Motor neuron (in vitro differentiated cells): ENCODE measurements at regions not wholly inside any gene's neighbourhood (a gene's known extent, or its start where the extent isn't known, plus 50 kb on each side); places are given as distances from the start of the nearest gene placed in this dataset.
"Not testable (repeated sequence)": the region's sequence is repeated elsewhere in the genome, so short reads cannot be mapped to it uniquely, and the experiment has no call there.

Experiments used
- ATAC-seq, 8 experiments: fragments of 200-7000 bp; cut with Tn5 transposase; replicated peaks in 6 of 8; 2 replicates each; pipeline ENCODE4 v1.8.0; 2021; ENCODE audit warnings: mild to moderate bottlenecking in 8 of 8, moderate library complexity in 8 of 8
- H3K27ac ChIP-seq, 2 donors: fragments of 250-450 bp; sonication (Bioruptor Pico); 2 replicates each; pipeline ENCODE4 v1.9.0; 2021; ENCODE audit warnings: antibody characterized with exemption in 2 of 2, mild to moderate bottlenecking in 2 of 2, moderate library complexity in 1 of 2
- H3K4me1 ChIP-seq, 2 donors: fragments of 250-450 bp; sonication (Bioruptor Pico); replicated peaks in 1 of 2; 2 replicates each; pipeline ENCODE4 v1.6.1; 2021; ENCODE audit warnings: antibody characterized with exemption in 2 of 2, mild to moderate bottlenecking in 2 of 2, moderate library complexity in 1 of 2
- H3K4me3 ChIP-seq, 5 donors: fragments of 250-450 bp; sonication (Bioruptor Pico); 2 replicates each; pipeline ENCODE4 v1.9.0; 2021; ENCODE audit warnings: antibody characterized with exemption in 5 of 5, mild to moderate bottlenecking in 5 of 5, moderate library complexity in 4 of 5
- WGBS, 10 experiments: fragments of 450-650 bp; shearing (Covaris generic); methylation state at CpG; one replicate each; pipeline ENCODE4 v1.0.0; 2022; 5-methylcytosine and 5-hydroxymethylcytosine counted together
- in situ Hi-C, 9 experiments: fragments of 400-800 bp; cut with MboI; loops; one replicate each; pipeline ENCODE4 v1.15.0; 2021; ENCODE audit warnings: low sequenced_read_pairs in 9 of 9, low pct_unique_long_range_greater_than_20kb in 2 of 9; ENCODE audit not compliant: unreplicated experiment in 9 of 9

DNA sequence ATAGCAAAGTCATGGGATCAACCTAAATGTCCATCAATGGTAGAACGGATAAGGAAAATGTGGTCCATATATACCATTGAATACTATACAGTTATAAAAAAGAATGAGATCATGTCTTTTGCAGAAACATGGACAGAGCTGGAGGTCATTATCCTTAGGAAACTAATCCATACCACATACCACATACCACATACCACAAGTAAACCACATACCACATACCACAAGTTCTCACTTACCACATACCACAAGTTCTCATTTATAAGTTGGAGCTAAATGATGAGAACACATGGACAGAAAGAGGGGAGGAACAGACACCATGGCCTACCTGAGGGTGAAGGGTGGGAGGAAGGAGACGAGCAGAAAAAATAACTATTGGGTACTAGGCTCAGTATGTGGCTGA, 154.6 kb upstream of the GHR start:
- H3K4me3 ChIP-seq: no peak overlapping the region
- no peaks in the 10 kb centered on the region for H3K4me1 ChIP-seq
- no peak overlapping the region for H3K27ac ChIP-seq
- no peak for ATAC-seq
- in situ Hi-C loops: no loop called here
- 0 to 100% (median 75%) methylated on average over 1 to 2 of the region's 2 CpGs for WGBS, 10 experiments

DNA sequence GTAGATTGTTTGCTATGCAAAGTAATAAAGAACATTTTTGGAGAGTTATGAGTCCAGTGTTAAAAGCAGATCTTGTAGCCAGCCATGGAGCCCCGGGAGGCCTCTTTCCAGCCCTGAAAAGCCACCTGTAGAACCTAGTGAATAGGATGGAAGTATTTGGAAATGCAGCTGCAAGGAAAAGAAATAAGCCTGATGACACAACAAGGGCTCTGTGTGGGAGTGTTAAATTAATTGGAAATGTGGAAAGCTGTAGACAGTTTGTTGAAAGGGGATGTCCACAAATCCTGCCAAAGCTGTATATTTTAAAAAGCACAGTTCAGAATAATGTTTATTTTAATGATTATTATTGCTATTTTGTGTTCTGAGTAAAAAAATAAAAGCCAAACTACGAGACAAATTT, 152.5 kb upstream of the GHR start:
- no peak for ATAC-seq

GRCh38 chr5:42274913-42275312, 148.3 kb upstream of the GHR start:
- H3K4me3 ChIP-seq: no peak overlapping the region
- in situ Hi-C loops: no loop called here
- no peaks in the 10 kb centered on the region for H3K4me1 ChIP-seq
- ATAC-seq: peak in 1 of 8 experiments; percentile 18
- H3K27ac ChIP-seq: no peak overlapping the region
- 0 to 75% (median 23%) methylated on average over 1 of the region's 1 CpG; no CpG with 5 or more reads in 1 of the 10 experiments for WGBS, 10 experiments

More for the DNA sequence above, 152.5 kb upstream of the GHR start:
- 0 to 100% (median 70%) methylated on average over 1 to 2 of the region's 2 CpGs; no CpG with 5 or more reads in 1 of the 10 experiments for WGBS, 10 experiments
- in situ Hi-C loops: no loop called here
- H3K4me3 ChIP-seq: no peak overlapping the region
- H3K4me1 ChIP-seq: no peaks in the 10 kb centered on the region
- H3K27ac ChIP-seq: no peak overlapping the region

DNA sequence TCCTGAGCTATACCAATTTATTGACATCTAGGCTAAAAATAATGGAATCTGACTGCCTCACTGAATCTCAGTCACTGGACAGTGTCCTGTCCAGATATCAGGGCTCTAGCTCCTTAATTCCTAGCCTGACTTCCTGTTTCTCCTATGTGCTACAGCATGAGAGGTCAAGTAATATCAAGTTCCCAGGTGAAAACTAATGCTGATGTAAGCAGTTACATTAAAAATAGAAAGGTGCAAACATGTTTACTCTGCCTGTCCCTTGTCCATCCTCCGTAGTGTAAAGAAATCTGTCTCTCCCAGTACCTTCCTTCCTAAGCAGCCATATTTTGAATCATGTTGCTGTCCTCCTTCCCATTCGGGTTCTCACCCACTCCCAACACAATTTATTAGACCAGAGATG, 145.9 kb upstream of the GHR start:
- 0 to 94% (median 69%) methylated on average over 1 to 2 of the region's 2 CpGs; no CpG with 5 or more reads in 3 of the 10 experiments for WGBS, 10 experiments
- ATAC-seq: no peak
- in situ Hi-C loops: no loop called here
- no peaks in the 10 kb centered on the region for H3K4me1 ChIP-seq
- no peak overlapping the region for H3K27ac ChIP-seq
- H3K4me3 ChIP-seq: no peak overlapping the region

- Histone ChIP-seq H3K4me1 (peaks cover 0 to 11% of the 10 kb centered on the region in 2 donors), H3K27ac (no peak overlapping the region), H3K4me3 (no peak overlapping the region)
- peak in 1 of 8 experiments; percentile 93 for ATAC-seq
- in situ Hi-C loops: no loop called here
Observed at GRCh38 chr5:42284584-42284983, 138.7 kb upstream of the GHR start.

DNA sequence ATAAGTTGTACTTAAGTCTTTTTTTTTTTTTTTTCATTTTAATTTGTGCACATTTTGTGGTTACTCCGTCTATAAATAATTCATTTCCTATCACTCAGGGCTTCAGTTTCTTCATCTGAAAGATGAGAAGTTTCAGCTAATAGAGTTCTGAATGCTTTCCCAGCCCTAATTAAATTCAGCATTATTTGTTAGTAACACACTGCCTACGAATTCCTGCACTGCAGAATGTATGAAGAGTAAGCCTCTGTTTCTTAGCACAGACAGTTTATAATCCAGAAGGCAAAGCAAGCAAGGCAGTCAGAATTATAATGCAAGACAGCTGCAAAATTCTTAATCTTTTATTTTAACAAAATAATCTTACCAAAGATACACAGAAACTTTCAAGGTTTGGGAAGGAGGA, 138.0 kb upstream of the GHR start:
- peak in 2 of 8 experiments; percentile 17 to 77 for ATAC-seq
- peaks cover 0 to 11% of the 10 kb centered on the region in 2 donors for H3K4me1 ChIP-seq
- no peak overlapping the region for H3K27ac ChIP-seq
- WGBS, 10 experiments: 0 to 80% (median 48%) methylated on average over 1 to 2 of the region's 2 CpGs; no CpG with 5 or more reads in 1 of the 10 experiments
- H3K4me3 ChIP-seq: no peak overlapping the region
- in situ Hi-C loops: no loop called here

DNA sequence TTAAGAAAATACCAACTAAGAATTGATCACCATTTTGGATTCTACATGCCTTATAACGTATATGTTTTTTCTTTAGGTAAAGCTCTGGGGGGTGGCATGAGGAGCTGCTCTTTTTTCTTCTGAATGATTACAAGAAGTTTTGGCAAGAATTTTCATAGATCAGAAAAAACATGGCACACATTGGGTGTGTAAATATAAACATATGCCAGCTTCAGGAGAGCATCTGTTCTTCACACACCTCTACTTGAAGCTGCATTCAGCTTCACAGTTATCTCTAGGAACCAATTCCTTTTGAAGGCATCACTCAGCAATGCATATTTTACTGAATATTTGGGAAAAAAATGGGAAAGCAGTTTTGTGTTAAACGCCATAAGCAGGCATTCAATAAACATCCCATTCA, 122.7 kb upstream of the GHR start:
- no peak for ATAC-seq
- 42 to 100% (median 96%) methylated on average over 1 to 2 of the region's 2 CpGs; no CpG with 5 or more reads in 3 of the 10 experiments for WGBS, 10 experiments
- H3K4me3 ChIP-seq: no peak overlapping the region
- in situ Hi-C loops: no loop called here
- no peak overlapping the region for H3K27ac ChIP-seq
- no peaks in the 10 kb centered on the region for H3K4me1 ChIP-seq

DNA sequence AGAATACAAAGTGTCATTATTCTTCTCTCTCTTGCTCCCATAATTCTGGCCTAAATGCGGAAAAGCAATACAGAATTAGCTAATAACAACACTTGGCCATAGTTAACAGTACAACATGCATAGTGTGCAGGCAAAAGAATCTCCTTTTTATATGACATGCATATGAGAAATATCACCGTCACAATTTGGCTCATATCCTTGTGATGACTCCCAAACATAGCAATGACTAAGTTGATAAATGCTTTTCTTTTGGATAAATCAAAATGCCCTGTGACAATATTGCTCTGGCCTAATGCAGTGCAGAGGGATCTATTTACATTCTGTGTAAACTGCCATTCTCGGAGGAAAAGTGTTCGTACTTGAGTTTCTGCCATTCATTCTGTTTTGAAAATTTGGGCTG, 121.9 kb upstream of the GHR start:
- 20 to 100% (median 83%) methylated on average over 1 to 4 of the region's 4 CpGs for WGBS, 10 experiments
- Histone ChIP-seq H3K27ac (no peak overlapping the region), H3K4me3 (no peak overlapping the region), H3K4me1 (no peaks in the 10 kb centered on the region)
- in situ Hi-C loops: no loop called here
- ATAC-seq: peak in 1 of 8 experiments; percentile 20

- ATAC-seq: no peak
- Histone ChIP-seq H3K4me3 (no peak overlapping the region), H3K4me1 (no peaks in the 10 kb centered on the region), H3K27ac (no peak overlapping the region)
- in situ Hi-C loops: no loop called here
- WGBS, 10 experiments: 18 to 100% (median 83%) methylated on average over 1 of the region's 1 CpG; no CpG with 5 or more reads in 3 of the 10 experiments
Observed at GRCh38 chr5:42302186-42302585, 121.1 kb upstream of the GHR start.

DNA sequence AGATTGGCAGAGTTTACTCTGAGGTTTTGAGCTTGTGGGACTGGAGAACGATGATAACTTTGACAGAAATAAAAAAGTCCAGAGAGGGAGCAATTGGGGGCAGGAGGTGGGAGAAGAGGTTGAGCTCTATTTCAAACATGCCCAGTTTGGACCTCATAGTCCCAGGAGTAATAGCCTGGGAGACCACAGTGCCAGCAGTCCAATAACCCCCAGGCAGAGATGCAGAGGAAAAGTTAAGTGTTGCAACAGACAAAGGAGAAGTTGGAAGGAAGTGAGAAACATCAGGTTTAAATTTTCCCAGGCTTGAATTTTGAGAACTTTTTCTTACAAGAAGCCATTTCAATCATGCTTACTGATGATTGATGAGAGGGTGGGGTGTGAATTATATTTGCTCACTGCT, 117.0 kb upstream of the GHR start:
- H3K4me3 ChIP-seq: no peak overlapping the region
- no peak for ATAC-seq
- whole genome bisulfite sequencing, 10 experiments: 0 to 100% (median 48%) methylated on average over 1 of the region's 1 CpG; no CpG with 5 or more reads in 2 of the 10 experiments
- no peaks in the 10 kb centered on the region for H3K4me1 ChIP-seq
- no peak overlapping the region for H3K27ac ChIP-seq
- in situ Hi-C loops: no loop called here

GRCh38 chr5:42309865-42310264, 113.4 kb upstream of the GHR start:
- no peaks in the 10 kb centered on the region for H3K4me1 ChIP-seq
- in situ Hi-C loops: no loop called here
- ATAC-seq: no peak
- H3K4me3 ChIP-seq: no peak overlapping the region
- H3K27ac ChIP-seq: no peak overlapping the region

GRCh38 chr5:42315214-42315613, 108.0 kb upstream of the GHR start:
- no peak for ATAC-seq
- in situ Hi-C loops: no loop called here
- Histone ChIP-seq H3K4me1 (no peaks in the 10 kb centered on the region), H3K4me3 (no peak overlapping the region), H3K27ac (no peak overlapping the region)
- 0 to 66% (median 29%) methylated on average over 1 to 2 of the region's 2 CpGs; no CpG with 5 or more reads in 2 of the 10 experiments for WGBS, 10 experiments

GRCh38 chr5:42317575-42317974, 105.7 kb upstream of the GHR start:
- Histone ChIP-seq H3K27ac (no peak overlapping the region), H3K4me3 (no peak overlapping the region), H3K4me1 (no peaks in the 10 kb centered on the region)
- in situ Hi-C loops: no loop called here
- WGBS, 10 experiments: 14 to 56% (median 17%) methylated on average over 1 to 2 of the region's 2 CpGs; no CpG with 5 or more reads in 7 of the 10 experiments
- no peak for ATAC-seq

DNA sequence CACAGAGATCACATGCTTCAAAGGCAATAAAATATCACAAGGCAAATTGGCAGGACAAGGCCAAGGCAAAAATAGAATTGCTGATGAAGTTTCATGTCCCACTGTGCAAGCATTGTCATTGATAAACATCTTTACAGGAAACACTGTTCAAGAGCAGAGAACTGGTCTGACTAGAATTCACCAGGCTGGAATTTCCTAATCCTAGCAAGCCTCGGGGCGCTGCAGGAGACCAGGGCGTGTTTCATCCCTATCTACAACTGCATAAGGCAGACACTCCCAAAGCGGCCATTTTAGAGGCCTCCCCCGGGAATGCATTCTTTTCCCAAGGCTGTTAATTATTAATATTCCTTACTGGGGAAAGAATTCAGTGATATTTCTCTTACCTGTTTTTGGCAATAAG, 103.7 kb upstream of the GHR start:
- H3K4me1 ChIP-seq, H3K27ac ChIP-seq, in situ Hi-C loops, H3K4me3 ChIP-seq, ATAC-seq: not testable (repeated sequence)
- WGBS, 10 experiments: 47 to 100% (median 63%) methylated on average over 1 to 5 of the region's 5 CpGs; no CpG with 5 or more reads in 4 of the 10 experiments
